GM23338 (cell line): ENCODE measurements at regions not wholly inside any gene's neighbourhood (a gene's known extent, or its start where the extent isn't known, plus 50 kb on each side); places are given as distances from the start of the nearest gene placed in this dataset.

Experiments used
- ATAC-seq: fragments of 200-7000 bp; cut with Tn5 transposase; 3 replicates; pipeline ENCODE4 v1.9.1; 2020
- DNase-seq: peaks from one replicate; pipeline ENCODE4 v3.0.0-alpha.2; 2015; ENCODE audit warnings: low spot score
- H2AFZ ChIP-seq: fragments of 200-600 bp; sonication (generic); 2 replicates; pipeline ENCODE4 v1.8.0; 2016; ENCODE audit warnings: antibody characterized with exemption, mild to moderate bottlenecking, moderate library complexity
- H3F3A ChIP-seq: fragments of 200-600 bp; sonication (generic); replicated peaks from 2 replicates; pipeline ENCODE4 v1.8.0; 2017; ENCODE audit warnings: antibody characterized with exemption, mixed run types, low read depth
- H3K27ac ChIP-seq: fragments of 200-600 bp; sonication (generic); 2 replicates; pipeline ENCODE4 v1.6.1; 2016; ENCODE audit warnings: low read depth
- H3K27me3 ChIP-seq: fragments of 200-600 bp; sonication (generic); 2 replicates; pipeline ENCODE4 v1.8.0; 2016; ENCODE audit warnings: mild to moderate bottlenecking, mixed run types, moderate library complexity; ENCODE audit not compliant: insufficient read depth
- H3K36me3 ChIP-seq: fragments of 200-600 bp; sonication (generic); 2 replicates; pipeline ENCODE4 v1.8.0; 2016; ENCODE audit warnings: mild to moderate bottlenecking; ENCODE audit not compliant: insufficient read depth
- H3K4me1 ChIP-seq: fragments of 200-600 bp; sonication (generic); 2 replicates; pipeline ENCODE4 v1.8.0; 2016; ENCODE audit warnings: mild to moderate bottlenecking, moderate library complexity; ENCODE audit not compliant: insufficient read depth
- H3K4me2 ChIP-seq: fragments of 200-600 bp; sonication (generic); 2 replicates; pipeline ENCODE4 v1.7.1; 2017; ENCODE audit warnings: mixed run types
- H3K4me3 ChIP-seq: fragments of 200-600 bp; sonication (generic); 2 replicates; pipeline ENCODE4 v1.6.1; 2016; ENCODE audit warnings: mixed run types
- H3K79me2 ChIP-seq: fragments of 200-600 bp; sonication (generic); replicated peaks from 2 replicates; pipeline ENCODE4 v1.8.0; 2017; ENCODE audit warnings: mild to moderate bottlenecking; ENCODE audit not compliant: insufficient read depth
- H3K9me2 ChIP-seq: fragments of 200-600 bp; sonication (generic); 2 replicates; pipeline ENCODE4 v1.8.0; 2017; ENCODE audit not compliant: insufficient read depth
- H4K20me1 ChIP-seq: fragments of 200-600 bp; sonication (generic); replicated peaks from 2 replicates; pipeline ENCODE4 v1.8.0; 2017; ENCODE audit warnings: mild to moderate bottlenecking; ENCODE audit not compliant: insufficient read depth
- H3K27ac Mint-ChIP-seq: 2 replicates; pipeline ENCODE4 v1.8.0; 2020; ENCODE audit warnings: inconsistent platforms, mild to moderate bottlenecking, moderate library complexity, mixed read lengths
- H3K27me3 Mint-ChIP-seq: 3 replicates; pipeline ENCODE4 v1.8.0; 2022; ENCODE audit warnings: low read depth, mild to moderate bottlenecking, moderate library complexity, mixed read lengths, inconsistent platforms; ENCODE audit not compliant: insufficient read depth, poor library complexity
- H3K36me3 Mint-ChIP-seq: 3 replicates; pipeline ENCODE4 v1.8.0; 2021; ENCODE audit warnings: low read depth, mild to moderate bottlenecking, inconsistent platforms, moderate library complexity, mixed read lengths
- H3K4me1 Mint-ChIP-seq: 3 replicates; pipeline ENCODE4 v1.8.0; 2020; ENCODE audit warnings: mild to moderate bottlenecking, inconsistent platforms, mixed read lengths
- H3K4me3 Mint-ChIP-seq: 3 replicates; pipeline ENCODE4 v1.8.0; 2021; ENCODE audit warnings: moderate library complexity, mild to moderate bottlenecking, inconsistent platforms, mixed read lengths
- H3K9me3 Mint-ChIP-seq: 3 replicates; pipeline ENCODE4 v1.8.0; 2020; ENCODE audit warnings: moderate library complexity, mild to moderate bottlenecking, inconsistent platforms, mixed read lengths
- ETS1 ChIP-seq: IDR thresholded peaks from 2 replicates; pipeline ENCODE4 v1.6.1; 2016; ENCODE audit warnings: antibody characterized with exemption
- EZH2 ChIP-seq: fragments of 200-600 bp; sonication (generic); IDR thresholded peaks from one replicate; pipeline ENCODE4 v1.8.0; 2017; ENCODE audit warnings: antibody characterized with exemption, mild to moderate bottlenecking, low read depth; ENCODE audit not compliant: unreplicated experiment
- EZH2phosphoT487 ChIP-seq: fragments of 200-600 bp; sonication (generic); IDR thresholded peaks from one replicate; pipeline ENCODE4 v1.8.1; 2018; ENCODE audit warnings: antibody characterized with exemption; ENCODE audit not compliant: unreplicated experiment
- JUNB ChIP-seq: IDR thresholded peaks from one replicate; pipeline ENCODE4 v1.6.1; 2016; ENCODE audit warnings: antibody characterized with exemption; ENCODE audit not compliant: unreplicated experiment
- POLR2AphosphoS5 ChIP-seq: IDR thresholded peaks from 2 replicates; pipeline ENCODE4 v1.6.1; 2016; ENCODE audit warnings: antibody characterized with exemption, low read depth
- STAT1 ChIP-seq: IDR thresholded peaks from one replicate; pipeline ENCODE4 v1.6.1; 2016; ENCODE audit warnings: antibody characterized with exemption; ENCODE audit not compliant: unreplicated experiment
- ZNF114 ChIP-seq: fragments of 250-450 bp; sonication (Bioruptor Pico); IDR thresholded peaks from 2 replicates; pipeline ENCODE4 v1.5.0; 2020; ENCODE audit warnings: mild to moderate bottlenecking, moderate library complexity
- ZNF331 ChIP-seq: fragments of 250-450 bp; sonication (Bioruptor Pico); IDR thresholded peaks from 2 replicates; pipeline ENCODE4 v1.5.0; 2020; ENCODE audit warnings: low read depth, mild to moderate bottlenecking, moderate library complexity
- TF ChIP-seq, protein P1 (sequence below): fragments of 250-450 bp; sonication (Bioruptor Pico); IDR thresholded peaks from 2 replicates; pipeline ENCODE4 v1.5.0; 2020; ENCODE audit warnings: mild to moderate bottlenecking, moderate library complexity
- TF ChIP-seq, protein P2 (sequence below): IDR thresholded peaks from one replicate; pipeline ENCODE4 v1.6.1; 2018; ENCODE audit warnings: antibody characterized with exemption; ENCODE audit not compliant: unreplicated experiment
- TF ChIP-seq, protein P3 (sequence below), 2 experiments: fragments of 200-600 bp in 1 of 2; sonication (generic) in 1 of 2; conservative IDR thresholded peaks; 2 replicates each; pipeline versions ENCODE4 v1.5.1 to v1.6.1; 2016 to 2017; ENCODE audit warnings: antibody characterized with exemption in 2 of 2, low read depth in 2 of 2, mild to moderate bottlenecking in 2 of 2, moderate library complexity in 1 of 2

- TF ChIP-seq, protein P1, sequence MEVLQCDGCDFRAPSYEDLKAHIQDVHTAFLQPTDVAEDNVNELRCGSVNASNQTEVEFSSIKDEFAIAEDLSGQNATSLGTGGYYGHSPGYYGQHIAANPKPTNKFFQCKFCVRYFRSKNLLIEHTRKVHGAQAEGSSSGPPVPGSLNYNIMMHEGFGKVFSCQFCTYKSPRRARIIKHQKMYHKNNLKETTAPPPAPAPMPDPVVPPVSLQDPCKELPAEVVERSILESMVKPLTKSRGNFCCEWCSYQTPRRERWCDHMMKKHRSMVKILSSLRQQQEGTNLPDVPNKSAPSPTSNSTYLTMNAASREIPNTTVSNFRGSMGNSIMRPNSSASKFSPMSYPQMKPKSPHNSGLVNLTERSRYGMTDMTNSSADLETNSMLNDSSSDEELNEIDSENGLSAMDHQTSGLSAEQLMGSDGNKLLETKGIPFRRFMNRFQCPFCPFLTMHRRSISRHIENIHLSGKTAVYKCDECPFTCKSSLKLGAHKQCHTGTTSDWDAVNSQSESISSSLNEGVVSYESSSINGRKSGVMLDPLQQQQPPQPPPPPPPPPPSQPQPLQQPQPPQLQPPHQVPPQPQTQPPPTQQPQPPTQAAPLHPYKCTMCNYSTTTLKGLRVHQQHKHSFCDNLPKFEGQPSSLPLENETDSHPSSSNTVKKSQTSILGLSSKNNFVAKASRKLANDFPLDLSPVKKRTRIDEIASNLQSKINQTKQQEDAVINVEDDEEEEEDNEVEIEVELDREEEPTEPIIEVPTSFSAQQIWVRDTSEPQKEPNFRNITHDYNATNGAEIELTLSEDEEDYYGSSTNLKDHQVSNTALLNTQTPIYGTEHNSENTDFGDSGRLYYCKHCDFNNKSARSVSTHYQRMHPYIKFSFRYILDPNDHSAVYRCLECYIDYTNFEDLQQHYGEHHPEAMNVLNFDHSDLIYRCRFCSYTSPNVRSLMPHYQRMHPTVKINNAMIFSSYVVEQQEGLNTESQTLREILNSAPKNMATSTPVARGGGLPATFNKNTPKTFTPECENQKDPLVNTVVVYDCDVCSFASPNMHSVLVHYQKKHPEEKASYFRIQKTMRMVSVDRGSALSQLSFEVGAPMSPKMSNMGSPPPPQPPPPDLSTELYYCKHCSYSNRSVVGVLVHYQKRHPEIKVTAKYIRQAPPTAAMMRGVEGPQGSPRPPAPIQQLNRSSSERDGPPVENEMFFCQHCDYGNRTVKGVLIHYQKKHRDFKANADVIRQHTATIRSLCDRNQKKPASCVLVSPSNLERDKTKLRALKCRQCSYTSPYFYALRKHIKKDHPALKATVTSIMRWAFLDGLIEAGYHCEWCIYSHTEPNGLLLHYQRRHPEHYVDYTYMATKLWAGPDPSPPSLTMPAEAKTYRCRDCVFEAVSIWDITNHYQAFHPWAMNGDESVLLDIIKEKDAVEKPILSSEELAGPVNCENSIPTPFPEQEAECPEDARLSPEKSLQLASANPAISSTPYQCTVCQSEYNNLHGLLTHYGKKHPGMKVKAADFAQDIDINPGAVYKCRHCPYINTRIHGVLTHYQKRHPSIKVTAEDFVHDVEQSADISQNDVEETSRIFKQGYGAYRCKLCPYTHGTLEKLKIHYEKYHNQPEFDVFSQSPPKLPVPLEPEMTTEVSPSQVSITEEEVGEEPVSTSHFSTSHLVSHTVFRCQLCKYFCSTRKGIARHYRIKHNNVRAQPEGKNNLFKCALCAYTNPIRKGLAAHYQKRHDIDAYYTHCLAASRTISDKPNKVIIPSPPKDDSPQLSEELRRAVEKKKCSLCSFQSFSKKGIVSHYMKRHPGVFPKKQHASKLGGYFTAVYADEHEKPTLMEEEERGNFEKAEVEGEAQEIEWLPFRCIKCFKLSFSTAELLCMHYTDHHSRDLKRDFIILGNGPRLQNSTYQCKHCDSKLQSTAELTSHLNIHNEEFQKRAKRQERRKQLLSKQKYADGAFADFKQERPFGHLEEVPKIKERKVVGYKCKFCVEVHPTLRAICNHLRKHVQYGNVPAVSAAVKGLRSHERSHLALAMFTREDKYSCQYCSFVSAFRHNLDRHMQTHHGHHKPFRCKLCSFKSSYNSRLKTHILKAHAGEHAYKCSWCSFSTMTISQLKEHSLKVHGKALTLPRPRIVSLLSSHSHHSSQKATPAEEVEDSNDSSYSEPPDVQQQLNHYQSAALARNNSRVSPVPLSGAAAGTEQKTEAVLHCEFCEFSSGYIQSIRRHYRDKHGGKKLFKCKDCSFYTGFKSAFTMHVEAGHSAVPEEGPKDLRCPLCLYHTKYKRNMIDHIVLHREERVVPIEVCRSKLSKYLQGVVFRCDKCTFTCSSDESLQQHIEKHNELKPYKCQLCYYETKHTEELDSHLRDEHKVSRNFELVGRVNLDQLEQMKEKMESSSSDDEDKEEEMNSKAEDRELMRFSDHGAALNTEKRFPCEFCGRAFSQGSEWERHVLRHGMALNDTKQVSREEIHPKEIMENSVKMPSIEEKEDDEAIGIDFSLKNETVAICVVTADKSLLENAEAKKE (CRISPR knock-in tag): no peak
These were observed 89.8 kb upstream of the MBOAT2 start (continued) for GRCh38 chr2:9093324-9093723.

GRCh38 chr2:9092383-9093282, 89.1 kb upstream of the MBOAT2 start:
- H3K9me2 ChIP-seq: no peaks in the 10 kb centered on the region
- H3K27ac ChIP-seq: no peak overlapping the region
- no peak overlapping the region for H3K4me2 ChIP-seq
- DNase-seq: no peak
- H4K20me1 ChIP-seq: no peaks in the 10 kb centered on the region
- no peak overlapping the region for H3K4me3 Mint-ChIP-seq
- H3K4me1 ChIP-seq: peaks cover 4% of the 10 kb centered on the region; the same call in 1 of the 2 replicates
- H3K9me3 Mint-ChIP-seq: no peaks in the 10 kb centered on the region
- no peaks in the 10 kb centered on the region for H3K27me3 ChIP-seq
- H3K36me3 ChIP-seq: no peaks in the 10 kb centered on the region
- no peak overlapping the region for H3K4me3 ChIP-seq
- peaks cover 8% of the 10 kb centered on the region for H3K27me3 Mint-ChIP-seq
- no peaks in the 10 kb centered on the region for H3F3A ChIP-seq
- H3K79me2 ChIP-seq: no peaks in the 10 kb centered on the region
- no peaks in the 10 kb centered on the region for H3K36me3 Mint-ChIP-seq
- no peak for ATAC-seq
- no peak overlapping the region for H2AFZ ChIP-seq
- H3K4me1 Mint-ChIP-seq: peaks cover 9% of the 10 kb centered on the region
- TF ChIP-seq, protein P2, sequence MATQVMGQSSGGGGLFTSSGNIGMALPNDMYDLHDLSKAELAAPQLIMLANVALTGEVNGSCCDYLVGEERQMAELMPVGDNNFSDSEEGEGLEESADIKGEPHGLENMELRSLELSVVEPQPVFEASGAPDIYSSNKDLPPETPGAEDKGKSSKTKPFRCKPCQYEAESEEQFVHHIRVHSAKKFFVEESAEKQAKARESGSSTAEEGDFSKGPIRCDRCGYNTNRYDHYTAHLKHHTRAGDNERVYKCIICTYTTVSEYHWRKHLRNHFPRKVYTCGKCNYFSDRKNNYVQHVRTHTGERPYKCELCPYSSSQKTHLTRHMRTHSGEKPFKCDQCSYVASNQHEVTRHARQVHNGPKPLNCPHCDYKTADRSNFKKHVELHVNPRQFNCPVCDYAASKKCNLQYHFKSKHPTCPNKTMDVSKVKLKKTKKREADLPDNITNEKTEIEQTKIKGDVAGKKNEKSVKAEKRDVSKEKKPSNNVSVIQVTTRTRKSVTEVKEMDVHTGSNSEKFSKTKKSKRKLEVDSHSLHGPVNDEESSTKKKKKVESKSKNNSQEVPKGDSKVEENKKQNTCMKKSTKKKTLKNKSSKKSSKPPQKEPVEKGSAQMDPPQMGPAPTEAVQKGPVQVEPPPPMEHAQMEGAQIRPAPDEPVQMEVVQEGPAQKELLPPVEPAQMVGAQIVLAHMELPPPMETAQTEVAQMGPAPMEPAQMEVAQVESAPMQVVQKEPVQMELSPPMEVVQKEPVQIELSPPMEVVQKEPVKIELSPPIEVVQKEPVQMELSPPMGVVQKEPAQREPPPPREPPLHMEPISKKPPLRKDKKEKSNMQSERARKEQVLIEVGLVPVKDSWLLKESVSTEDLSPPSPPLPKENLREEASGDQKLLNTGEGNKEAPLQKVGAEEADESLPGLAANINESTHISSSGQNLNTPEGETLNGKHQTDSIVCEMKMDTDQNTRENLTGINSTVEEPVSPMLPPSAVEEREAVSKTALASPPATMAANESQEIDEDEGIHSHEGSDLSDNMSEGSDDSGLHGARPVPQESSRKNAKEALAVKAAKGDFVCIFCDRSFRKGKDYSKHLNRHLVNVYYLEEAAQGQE: no peak
- TF ChIP-seq STAT1: no peak
- TF ChIP-seq JUNB: no peak
- TF ChIP-seq, protein P3, sequence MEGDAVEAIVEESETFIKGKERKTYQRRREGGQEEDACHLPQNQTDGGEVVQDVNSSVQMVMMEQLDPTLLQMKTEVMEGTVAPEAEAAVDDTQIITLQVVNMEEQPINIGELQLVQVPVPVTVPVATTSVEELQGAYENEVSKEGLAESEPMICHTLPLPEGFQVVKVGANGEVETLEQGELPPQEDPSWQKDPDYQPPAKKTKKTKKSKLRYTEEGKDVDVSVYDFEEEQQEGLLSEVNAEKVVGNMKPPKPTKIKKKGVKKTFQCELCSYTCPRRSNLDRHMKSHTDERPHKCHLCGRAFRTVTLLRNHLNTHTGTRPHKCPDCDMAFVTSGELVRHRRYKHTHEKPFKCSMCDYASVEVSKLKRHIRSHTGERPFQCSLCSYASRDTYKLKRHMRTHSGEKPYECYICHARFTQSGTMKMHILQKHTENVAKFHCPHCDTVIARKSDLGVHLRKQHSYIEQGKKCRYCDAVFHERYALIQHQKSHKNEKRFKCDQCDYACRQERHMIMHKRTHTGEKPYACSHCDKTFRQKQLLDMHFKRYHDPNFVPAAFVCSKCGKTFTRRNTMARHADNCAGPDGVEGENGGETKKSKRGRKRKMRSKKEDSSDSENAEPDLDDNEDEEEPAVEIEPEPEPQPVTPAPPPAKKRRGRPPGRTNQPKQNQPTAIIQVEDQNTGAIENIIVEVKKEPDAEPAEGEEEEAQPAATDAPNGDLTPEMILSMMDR (conservative IDR thresholded peaks at IDR 0.05; ENCODE audit: low read depth in 2 of 2): no peak
- no peak for TF ChIP-seq EZH2
- no peak for TF ChIP-seq POLR2AphosphoS5
- no peak for TF ChIP-seq ZNF331 (CRISPR knock-in tag)
- TF ChIP-seq ETS1: no peak
- no peak for TF ChIP-seq ZNF114 (CRISPR knock-in tag)
- no peak for TF ChIP-seq EZH2phosphoT487
- H3K27ac Mint-ChIP-seq: no peak overlapping the region
